GM21367 (cell line): ENCODE measurements at regions not wholly inside any gene's neighbourhood (a gene's known extent, or its start where the extent isn't known, plus 50 kb on each side); places are given as distances from the start of the nearest gene placed in this dataset.

Experiments
- ATAC-seq: cut with Tn5 transposase; IDR thresholded peaks from one replicate; pipeline ENCODE4 v1.9.1; 2021; ENCODE audit not compliant: unreplicated experiment

GRCh38 chr11:115958089-115959000 lies 454.1 kb upstream of the CADM1 start:
- no peak for ATAC-seq

GRCh38 chr11:115955803-115956202 lies 451.6 kb upstream of the CADM1 start:
- ATAC-seq, result no peak

GRCh38 chr11:115950660-115951059 lies 446.4 kb upstream of the CADM1 start:
- ATAC-seq, result no peak

DNA sequence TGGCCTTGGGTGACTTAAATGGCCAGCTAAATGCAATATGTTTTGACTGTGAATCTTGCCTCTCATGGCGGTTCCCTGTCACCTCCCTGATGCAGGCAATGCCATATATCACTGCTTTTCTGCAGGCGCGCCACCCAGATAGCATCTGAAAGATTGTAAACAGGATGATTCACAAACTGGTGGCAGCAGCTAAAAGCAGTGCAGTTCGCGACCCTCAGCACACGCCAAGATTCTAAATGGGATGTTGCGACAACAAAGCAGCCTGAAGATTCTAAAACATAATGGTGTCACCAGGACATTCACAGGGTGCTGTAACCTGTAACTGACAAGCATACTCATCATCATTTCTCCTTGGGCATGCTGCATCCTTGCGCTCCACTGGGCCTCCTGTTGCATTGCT lies 440.4 kb upstream of the CADM1 start:
- no peak for ATAC-seq

DNA sequence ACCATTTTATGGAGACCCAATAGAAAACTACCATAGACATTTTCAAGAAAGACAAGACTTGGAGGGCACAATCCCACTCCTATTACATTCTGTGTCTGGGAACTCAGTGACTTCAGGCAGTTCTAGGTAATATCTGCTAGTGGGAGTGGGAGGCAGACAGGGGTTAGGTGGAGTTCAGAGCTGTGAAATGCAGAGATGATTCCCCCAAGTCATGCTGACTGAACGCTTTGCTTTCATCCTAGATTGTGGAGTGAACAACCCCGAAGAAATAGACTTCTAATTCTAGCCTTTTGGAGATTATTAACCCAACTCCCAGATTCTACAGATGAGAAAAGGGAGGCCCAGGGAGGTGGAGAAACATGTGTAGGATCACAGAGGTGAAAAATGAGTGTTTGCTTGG lies 437.8 kb upstream of the CADM1 start:
- no peak for ATAC-seq

DNA sequence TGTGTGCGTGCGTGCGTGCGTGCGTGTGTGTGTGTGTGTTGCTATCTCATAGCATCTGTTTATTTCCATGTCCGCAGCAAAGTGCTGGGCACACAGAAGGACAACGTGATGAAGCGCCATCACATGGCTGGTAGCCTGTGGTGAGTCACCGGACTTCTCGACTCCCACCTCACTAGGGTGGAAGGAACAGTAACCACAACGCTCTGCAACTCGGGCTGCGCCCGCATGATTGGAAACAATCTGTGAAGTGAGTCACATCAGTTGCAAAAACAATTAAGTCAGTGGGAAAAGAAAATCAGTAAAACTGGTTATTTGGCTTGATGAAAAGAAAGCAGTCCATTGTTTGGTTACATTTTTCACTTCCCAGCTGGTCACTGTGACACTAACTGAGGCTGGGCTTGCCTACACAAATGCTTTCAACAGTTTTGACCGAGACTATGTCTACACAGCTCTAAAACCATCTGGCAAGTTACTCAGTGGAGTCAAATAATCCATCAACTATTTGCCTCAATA lies 437.3 kb upstream of the CADM1 start:
- no peak for ATAC-seq

DNA sequence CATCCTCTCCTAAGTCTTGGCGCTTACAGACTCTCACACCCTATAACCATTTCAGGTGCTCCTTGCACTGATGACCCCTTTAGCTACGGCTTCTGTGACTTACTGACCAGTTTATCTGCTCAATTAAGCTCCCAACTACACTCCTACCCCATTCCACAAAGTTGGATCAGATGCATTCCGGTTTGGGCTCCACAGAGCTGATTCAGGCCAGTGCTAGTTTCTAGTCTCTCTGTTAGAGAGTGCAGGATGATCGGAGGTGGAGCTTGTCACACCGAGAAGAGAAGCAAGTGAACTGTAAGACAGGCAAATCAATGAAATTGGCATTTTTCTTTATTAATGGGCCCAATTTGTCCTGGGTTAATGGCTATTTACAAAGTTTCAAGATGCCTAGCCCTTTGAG lies 436.8 kb upstream of the CADM1 start:
- no peak for ATAC-seq

DNA sequence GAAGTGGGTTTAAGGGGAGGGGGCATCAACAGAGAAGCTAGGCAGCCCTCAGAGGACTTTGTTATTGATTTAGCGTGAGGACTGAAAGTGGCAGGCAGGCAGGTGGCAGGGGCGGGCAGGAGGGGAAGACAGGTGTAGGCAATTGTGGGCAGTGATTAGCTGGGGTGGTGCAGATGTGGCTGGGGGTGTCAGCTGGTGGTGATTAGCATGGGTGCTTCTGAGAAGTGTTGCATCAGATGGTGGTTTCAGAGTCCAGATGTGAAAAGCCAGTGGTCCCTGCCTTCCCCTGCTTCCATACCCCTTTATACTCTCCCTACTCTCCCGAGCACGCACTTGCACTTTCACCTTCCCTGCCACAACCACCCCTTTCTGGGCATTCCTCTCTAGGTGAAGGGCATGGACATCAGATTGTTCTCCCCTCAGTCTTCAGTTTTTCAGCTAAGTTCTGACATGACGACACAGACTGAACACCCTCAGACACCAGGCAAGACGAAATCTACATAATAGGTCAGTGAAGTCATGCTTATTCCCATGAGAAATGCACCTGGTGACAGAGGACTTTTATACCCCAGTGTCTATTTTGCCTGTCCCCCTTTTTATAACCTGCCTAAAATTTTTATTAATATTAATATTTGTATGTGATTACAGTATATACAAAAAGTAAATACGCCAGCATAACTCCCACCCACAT lies 435.7 kb upstream of the CADM1 start:
- ATAC-seq, result peak; percentile 43

- no peak for ATAC-seq
Measured at GRCh38 chr11:115939104-115939730, 435.0 kb upstream of the CADM1 start.

DNA sequence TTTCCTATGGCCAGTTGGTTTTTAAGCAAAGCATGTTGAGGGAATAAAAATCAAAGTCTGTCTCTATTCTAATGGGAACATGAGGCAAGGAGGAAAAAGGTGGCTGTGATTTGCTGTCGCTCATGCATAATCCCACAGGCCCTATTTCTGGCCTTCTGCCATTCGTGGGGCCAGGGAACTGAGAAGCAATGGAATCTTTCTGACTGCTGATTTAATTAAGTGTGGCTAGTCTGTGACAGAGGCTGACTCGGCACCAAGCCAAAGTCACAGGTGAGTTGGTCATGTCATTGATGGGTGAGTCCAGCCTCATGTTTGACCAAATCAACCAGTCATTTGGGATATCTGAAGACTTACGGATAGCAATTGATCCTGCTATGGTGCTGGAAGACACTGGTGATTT lies 429.3 kb upstream of the CADM1 start:
- no peak for ATAC-seq

- ATAC-seq, result no peak
Measured at GRCh38 chr11:115931548-115932083, 427.4 kb upstream of the CADM1 start.

- ATAC-seq, result peak; percentile 50
Measured at GRCh38 chr11:115930886-115931547, 426.8 kb upstream of the CADM1 start.

DNA sequence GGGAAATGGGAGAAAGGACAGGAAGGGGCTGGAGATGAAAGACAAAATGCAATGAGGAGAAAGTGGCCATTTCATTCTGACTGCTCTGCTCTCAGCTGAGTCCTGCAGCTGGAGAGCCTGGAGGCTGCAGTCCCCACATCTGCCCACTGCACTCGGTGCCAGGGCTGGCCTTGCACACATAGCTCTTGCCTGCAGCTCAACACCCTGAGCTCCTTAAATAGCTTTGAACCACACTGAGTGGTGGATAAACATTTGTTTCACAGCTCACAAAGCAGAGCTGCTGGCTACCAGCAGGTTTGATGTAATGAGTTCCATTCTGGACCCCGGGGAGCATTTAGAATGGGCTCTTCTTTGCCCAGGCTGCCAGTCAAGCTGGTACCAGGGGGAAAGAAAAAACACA lies 426.1 kb upstream of the CADM1 start:
- ATAC-seq, result no peak

GRCh38 chr11:115929618-115930129 lies 425.5 kb upstream of the CADM1 start:
- no peak for ATAC-seq

GRCh38 chr11:115928811-115929210 lies 424.6 kb upstream of the CADM1 start:
- no peak for ATAC-seq

DNA sequence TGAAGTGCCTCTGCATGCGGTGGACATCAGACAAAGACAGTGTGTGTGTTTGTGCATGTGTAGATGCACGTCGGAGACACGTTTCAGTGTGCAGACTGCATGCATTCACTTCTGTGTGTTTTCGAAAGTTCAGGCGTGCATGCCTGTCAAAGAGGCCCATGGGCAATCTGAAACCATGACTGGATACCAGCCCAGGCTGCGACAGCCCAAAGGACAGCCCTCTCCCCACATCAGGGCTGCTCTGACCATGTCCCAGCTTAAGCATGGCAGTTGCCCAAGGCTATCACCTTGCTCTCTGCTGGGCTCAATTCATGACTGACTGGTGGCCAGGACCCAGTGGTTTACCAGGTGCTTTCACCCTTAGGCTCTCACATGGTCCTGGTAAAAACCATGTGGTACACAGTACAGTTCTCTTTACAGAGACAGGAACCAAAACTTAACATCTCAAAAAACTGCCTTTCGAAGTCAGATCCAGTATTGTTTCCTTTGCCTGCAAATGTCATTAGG lies 423.7 kb upstream of the CADM1 start:
- ATAC-seq, result peak; percentile 32

- ATAC-seq, result no peak
Measured at GRCh38 chr11:115926601-115927000, 422.4 kb upstream of the CADM1 start.

DNA sequence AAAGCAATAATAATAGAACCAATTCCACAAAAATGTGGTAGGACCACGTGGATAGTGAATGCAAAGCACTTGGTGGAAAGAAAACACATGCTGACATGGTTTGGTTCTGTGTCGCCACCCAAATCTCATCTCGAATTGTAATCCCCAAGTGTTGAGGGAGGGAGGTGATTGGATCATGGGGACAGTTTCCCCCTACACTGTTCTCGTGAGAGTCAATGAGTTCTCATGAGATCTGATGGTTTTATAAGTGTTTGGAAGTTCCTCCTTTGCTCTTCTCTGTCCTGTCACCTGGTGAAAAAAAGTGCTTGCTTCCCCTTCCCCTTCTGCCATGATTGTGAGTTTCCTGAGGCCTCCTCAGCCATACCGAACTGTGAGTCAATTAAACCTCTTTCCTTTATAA lies 421.9 kb upstream of the CADM1 start:
- ATAC-seq, result no peak

DNA sequence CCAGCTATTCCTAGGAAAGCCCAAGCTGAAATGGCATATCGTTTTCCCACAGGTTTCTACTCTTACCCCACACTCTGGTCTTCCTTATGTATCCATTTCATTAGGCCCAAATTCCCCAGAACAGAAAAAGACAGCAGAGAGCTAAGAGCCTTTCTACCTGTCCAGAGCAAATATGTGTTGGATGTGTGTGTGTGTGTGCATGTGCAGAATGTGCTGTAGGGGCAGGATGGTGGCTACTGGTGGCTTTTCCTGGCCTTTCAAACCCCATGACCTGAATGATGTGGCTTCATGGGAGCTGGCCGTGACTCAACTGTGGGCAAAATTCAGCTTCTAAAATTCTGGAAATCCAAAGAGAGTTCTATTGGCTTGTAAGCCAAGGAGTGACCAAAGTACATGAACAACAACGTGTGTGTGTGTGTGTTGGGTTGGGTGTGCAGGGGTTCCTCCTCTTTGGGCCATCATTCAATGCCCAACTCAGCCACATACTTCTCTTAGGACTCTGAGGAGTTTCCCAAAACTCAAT lies 421.4 kb upstream of the CADM1 start:
- no peak for ATAC-seq
